ENCODE measurements at regions not wholly inside any gene's neighbourhood (a gene's known extent, or its start where the extent isn't known, plus 50 kb on each side); places are given as distances from the start of the nearest gene placed in this dataset.

DNA sequence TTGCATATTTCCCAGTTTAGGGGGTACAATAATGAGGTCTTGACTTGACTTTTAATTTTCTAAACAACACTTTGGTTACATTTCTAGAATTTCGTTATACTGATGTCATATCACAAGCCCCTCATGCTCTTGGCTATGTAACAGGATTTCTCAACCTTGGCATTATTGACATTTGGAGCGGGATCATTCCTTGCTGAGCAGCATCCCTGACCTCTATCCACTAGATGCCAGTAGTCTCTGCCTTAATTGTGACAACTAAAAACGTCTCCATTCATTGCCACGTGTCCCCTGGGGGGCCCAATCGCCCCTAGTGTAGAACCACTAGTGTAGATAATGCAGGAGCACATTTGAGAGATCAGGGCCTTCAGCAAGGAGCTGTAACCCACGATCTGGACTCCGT is 234.2 kb upstream of the MID1 start:
- Histone ChIP-seq H3K27me3 (ENCODE audit: insufficient read depth, low read length, poor library complexity, severe bottlenecking) (no peaks in the 10 kb centered on the region), H3K4me3 (ENCODE audit: low read length, poor library complexity, severe bottlenecking) (no peak overlapping the region), H4K20me1 (ENCODE audit: insufficient read depth, low read length, poor library complexity, severe bottlenecking) (no peaks in the 10 kb centered on the region), H3F3A (ENCODE audit: low read depth) (no peaks in the 10 kb centered on the region), H3K9ac (ENCODE audit: low read depth, low read length, poor library complexity, severe bottlenecking) (no peak overlapping the region), H3K79me2 (ENCODE audit: insufficient read depth, low read length) (no peaks in the 10 kb centered on the region), H3K9me2 (replicated peaks; ENCODE audit: low read depth, low read length) (no peaks in the 10 kb centered on the region), H3K36me3 (ENCODE audit: insufficient read depth, low read length) (no peaks in the 10 kb centered on the region), H3K4me2 (ENCODE audit: low read depth, low read length, poor library complexity, severe bottlenecking) (no peak overlapping the region), H3K4me1 (ENCODE audit: insufficient read depth, low read length, poor library complexity, severe bottlenecking) (peaks cover 8% of the 10 kb centered on the region), H3K9me3 (ENCODE audit: insufficient read depth, low read depth, low read length) (no peaks in the 10 kb centered on the region), H2AFZ (ENCODE audit: low read length) (no peak overlapping the region)
- TF ChIP-seq, protein P1, sequence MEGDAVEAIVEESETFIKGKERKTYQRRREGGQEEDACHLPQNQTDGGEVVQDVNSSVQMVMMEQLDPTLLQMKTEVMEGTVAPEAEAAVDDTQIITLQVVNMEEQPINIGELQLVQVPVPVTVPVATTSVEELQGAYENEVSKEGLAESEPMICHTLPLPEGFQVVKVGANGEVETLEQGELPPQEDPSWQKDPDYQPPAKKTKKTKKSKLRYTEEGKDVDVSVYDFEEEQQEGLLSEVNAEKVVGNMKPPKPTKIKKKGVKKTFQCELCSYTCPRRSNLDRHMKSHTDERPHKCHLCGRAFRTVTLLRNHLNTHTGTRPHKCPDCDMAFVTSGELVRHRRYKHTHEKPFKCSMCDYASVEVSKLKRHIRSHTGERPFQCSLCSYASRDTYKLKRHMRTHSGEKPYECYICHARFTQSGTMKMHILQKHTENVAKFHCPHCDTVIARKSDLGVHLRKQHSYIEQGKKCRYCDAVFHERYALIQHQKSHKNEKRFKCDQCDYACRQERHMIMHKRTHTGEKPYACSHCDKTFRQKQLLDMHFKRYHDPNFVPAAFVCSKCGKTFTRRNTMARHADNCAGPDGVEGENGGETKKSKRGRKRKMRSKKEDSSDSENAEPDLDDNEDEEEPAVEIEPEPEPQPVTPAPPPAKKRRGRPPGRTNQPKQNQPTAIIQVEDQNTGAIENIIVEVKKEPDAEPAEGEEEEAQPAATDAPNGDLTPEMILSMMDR (conservative IDR thresholded peaks at IDR 0.05; ENCODE audit: low read length): no peak
- no peak for TF ChIP-seq EZH2phosphoT487 (IDR thresholded peaks at IDR 0.05; ENCODE audit: borderline replicate concordance)

DNA sequence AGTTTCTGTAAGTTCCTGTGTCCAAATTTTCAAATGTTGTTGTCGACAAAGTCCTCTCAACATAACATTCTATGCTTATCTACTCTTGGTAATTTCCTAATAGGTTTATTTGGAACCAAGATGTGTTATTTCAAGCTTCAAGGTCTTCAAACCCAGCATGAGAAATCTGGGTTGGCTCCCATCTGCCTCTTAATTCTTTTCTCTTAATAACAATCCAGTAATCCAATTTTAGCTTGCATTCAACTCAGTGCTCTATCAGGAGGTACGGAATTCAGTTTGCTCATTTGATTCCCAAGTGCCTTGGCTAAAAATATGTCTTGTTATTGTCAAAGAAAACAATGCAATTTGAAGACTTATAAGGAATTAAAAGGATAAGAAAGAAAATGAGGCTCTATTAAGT is 235.5 kb upstream of the MID1 start:
- H3K36me3 ChIP-seq (ENCODE audit: insufficient read depth, low read length): no peaks in the 10 kb centered on the region
- H3K79me2 ChIP-seq (ENCODE audit: insufficient read depth, low read length): no peaks in the 10 kb centered on the region
- H3K9ac ChIP-seq (ENCODE audit: low read depth, low read length, poor library complexity, severe bottlenecking): no peak overlapping the region
- H4K20me1 ChIP-seq (ENCODE audit: insufficient read depth, low read length, poor library complexity, severe bottlenecking): no peaks in the 10 kb centered on the region
- no peak overlapping the region for H3K4me2 ChIP-seq (ENCODE audit: low read depth, low read length, poor library complexity, severe bottlenecking)
- no peaks in the 10 kb centered on the region for H3K9me2 ChIP-seq (replicated peaks; ENCODE audit: low read depth, low read length)
- no peak for TF ChIP-seq EZH2phosphoT487 (IDR thresholded peaks at IDR 0.05; ENCODE audit: borderline replicate concordance)
- TF ChIP-seq, protein P1 (conservative IDR thresholded peaks at IDR 0.05; ENCODE audit: low read length): no peak
- peaks cover 10% of the 10 kb centered on the region for H3K4me1 ChIP-seq (ENCODE audit: insufficient read depth, low read length, poor library complexity, severe bottlenecking)
- H3F3A ChIP-seq (ENCODE audit: low read depth): no peaks in the 10 kb centered on the region
- no peaks in the 10 kb centered on the region for H3K27me3 ChIP-seq (ENCODE audit: insufficient read depth, low read length, poor library complexity, severe bottlenecking)
- H3K9me3 ChIP-seq (ENCODE audit: insufficient read depth, low read depth, low read length): no peaks in the 10 kb centered on the region
- no peak overlapping the region for H2AFZ ChIP-seq (ENCODE audit: low read length)
- no peak overlapping the region for H3K4me3 ChIP-seq (ENCODE audit: low read length, poor library complexity, severe bottlenecking)

DNA sequence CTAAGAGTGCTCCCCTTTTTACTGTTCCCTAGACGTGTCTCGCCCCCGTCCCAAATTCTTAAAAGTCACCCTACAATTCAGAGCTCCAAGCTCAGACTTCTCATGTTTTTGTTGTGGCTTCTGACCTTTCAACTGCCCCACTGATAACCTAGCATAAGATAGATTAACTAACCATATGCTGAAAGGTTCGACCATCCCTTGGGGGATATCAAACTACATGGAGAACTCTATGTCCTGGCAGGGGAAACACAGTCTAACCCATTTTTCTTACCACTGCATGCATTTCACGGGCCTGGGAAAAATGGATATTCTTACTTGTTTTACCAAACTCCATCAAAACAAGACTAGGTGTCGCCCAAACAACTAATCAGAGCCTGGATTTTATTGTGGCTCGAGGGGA is 236.4 kb upstream of the MID1 start:
- Histone ChIP-seq H3K4me3 (ENCODE audit: low read length, poor library complexity, severe bottlenecking) (no peak overlapping the region), H2AFZ (ENCODE audit: low read length) (no peak overlapping the region), H3K27me3 (ENCODE audit: insufficient read depth, low read length, poor library complexity, severe bottlenecking) (no peaks in the 10 kb centered on the region), H3K9me2 (replicated peaks; ENCODE audit: low read depth, low read length) (no peaks in the 10 kb centered on the region), H3K4me2 (ENCODE audit: low read depth, low read length, poor library complexity, severe bottlenecking) (no peak overlapping the region), H3K36me3 (ENCODE audit: insufficient read depth, low read length) (no peaks in the 10 kb centered on the region), H3K4me1 (ENCODE audit: insufficient read depth, low read length, poor library complexity, severe bottlenecking) (peaks cover 10% of the 10 kb centered on the region), H3K9ac (ENCODE audit: low read depth, low read length, poor library complexity, severe bottlenecking) (no peak overlapping the region), H3K9me3 (ENCODE audit: insufficient read depth, low read depth, low read length) (no peaks in the 10 kb centered on the region), H4K20me1 (ENCODE audit: insufficient read depth, low read length, poor library complexity, severe bottlenecking) (no peaks in the 10 kb centered on the region), H3K79me2 (ENCODE audit: insufficient read depth, low read length) (no peaks in the 10 kb centered on the region), H3F3A (ENCODE audit: low read depth) (no peaks in the 10 kb centered on the region)
- TF ChIP-seq, protein P1 (conservative IDR thresholded peaks at IDR 0.05; ENCODE audit: low read length): no peak
- no peak for TF ChIP-seq EZH2phosphoT487 (IDR thresholded peaks at IDR 0.05; ENCODE audit: borderline replicate concordance)
